BLaER1 treated with 17β-estradiol and CSF1 and Interleukin-3, amounts not matched to agents 10 nM and 100 nM (cell line): ENCODE measurements at regions not wholly inside any gene's neighbourhood (a gene's known extent, or its start where the extent isn't known, plus 50 kb on each side); places are given as distances from the start of the nearest gene placed in this dataset.

Experiments
- H3K27ac ChIP-seq, 11 experiments: shearing (Covaris generic); formaldehyde crosslinking; 2 replicates each; pipeline ENCODE4 v1.8.1; 2022
- H3K27me3 ChIP-seq, 11 experiments: shearing (Covaris generic); formaldehyde crosslinking; 2 replicates each; pipeline ENCODE4 v1.8.1; 2022
- H3K36me3 ChIP-seq, 11 experiments: shearing (Covaris generic); formaldehyde crosslinking; 2 replicates each; pipeline ENCODE4 v1.8.1; 2022
- H3K4me1 ChIP-seq, 10 experiments: shearing (Covaris generic); formaldehyde crosslinking; 2 replicates each; pipeline ENCODE4 v1.8.1; 2022
- H3K4me2 ChIP-seq, 11 experiments: shearing (Covaris generic); formaldehyde crosslinking; 2 replicates each; pipeline ENCODE4 v1.8.1; 2022
- H3K4me3 ChIP-seq, 10 experiments: shearing (Covaris generic); formaldehyde crosslinking; 2 replicates each; pipeline ENCODE4 v1.8.1; 2022
- H3K9ac ChIP-seq, 11 experiments: shearing (Covaris generic); formaldehyde crosslinking; 2 replicates each; pipeline ENCODE4 v1.8.1; 2022
- H3K9me3 ChIP-seq, 11 experiments: shearing (Covaris generic); formaldehyde crosslinking; replicated peaks in 1 of 11; 2 replicates each; pipeline ENCODE4 v1.8.1; 2022
- H4K20me1 ChIP-seq, 11 experiments: shearing (Covaris generic); formaldehyde crosslinking; 2 replicates each; pipeline ENCODE4 v1.8.1; 2022
- Cebpa-rat ChIP-seq, 11 experiments: shearing (Covaris generic); IDR thresholded peaks; 2 replicates each; pipeline ENCODE4 v1.8.1; 2022

GRCh38 chr6:14366872-14367271 lies 249.3 kb downstream of the CD83 start:
- H4K20me1 ChIP-seq, result no peaks in the 10 kb centered on the region
- H3K27me3 ChIP-seq, result no peaks in the 10 kb centered on the region
- H3K4me3 ChIP-seq, result no peak overlapping the region
- no peak overlapping the region for H3K9ac ChIP-seq
- no peak for TF ChIP-seq Cebpa-rat (IDR thresholded peaks at IDR 0.05)
- no peaks in the 10 kb centered on the region for H3K9me3 ChIP-seq
- no peaks in the 10 kb centered on the region for H3K36me3 ChIP-seq
- H3K27ac ChIP-seq, result no peak overlapping the region
- peaks cover 0 to 12% (median 7%) of the 10 kb centered on the region in 10 experiments; a peak in 13 of 20 replicates for H3K4me1 ChIP-seq
- no peak overlapping the region for H3K4me2 ChIP-seq

GRCh38 chr6:14367296-14367695 lies 249.7 kb downstream of the CD83 start:
- H3K9me3 ChIP-seq, result no peaks in the 10 kb centered on the region
- no peak overlapping the region for H3K4me3 ChIP-seq
- no peaks in the 10 kb centered on the region for H3K36me3 ChIP-seq
- H3K4me1 ChIP-seq, result peaks cover 0 to 12% (median 9%) of the 10 kb centered on the region in 10 experiments; a peak in 13 of 20 replicates
- no peaks in the 10 kb centered on the region for H3K27me3 ChIP-seq
- H3K4me2 ChIP-seq, result no peak overlapping the region
- no peaks in the 10 kb centered on the region for H4K20me1 ChIP-seq
- H3K27ac ChIP-seq, result no peak overlapping the region
- TF ChIP-seq Cebpa-rat (IDR thresholded peaks at IDR 0.05), result no peak
- H3K9ac ChIP-seq, result no peak overlapping the region

- Histone ChIP-seq H3K9ac (no peak overlapping the region), H3K36me3 (no peaks in the 10 kb centered on the region), H3K27ac (no peak overlapping the region), H3K9me3 (0 out of 22 replicates have a peak, but pooled peaks cover 0 to 4% (median 0%) of the 10 kb centered on the region in 11 experiments), H3K4me3 (no peak overlapping the region), H4K20me1 (no peaks in the 10 kb centered on the region), H3K4me1 (peaks cover 0 to 13% (median 9%) of the 10 kb centered on the region in 10 experiments; a peak in 13 of 20 replicates), H3K4me2 (no peak overlapping the region), H3K27me3 (no peaks in the 10 kb centered on the region)
- no peak for TF ChIP-seq Cebpa-rat (IDR thresholded peaks at IDR 0.05)
Measured at GRCh38 chr6:14369717-14370116, 252.1 kb downstream of the CD83 start.

- peaks cover 0 to 21% (median 10%) of the 10 kb centered on the region in 10 experiments; a peak in 14 of 20 replicates for H3K4me1 ChIP-seq
- no peaks in the 10 kb centered on the region for H4K20me1 ChIP-seq
- no peaks in the 10 kb centered on the region for H3K27me3 ChIP-seq
- H3K4me2 ChIP-seq, result peak overlapping the region in 6 of 11 experiments; percentile 3 to 65 (median 25); a peak in 5 of 22 replicates
- H3K36me3 ChIP-seq, result no peaks in the 10 kb centered on the region
- 0 out of 22 replicates have a peak, but pooled peaks cover 0 to 4% (median 0%) of the 10 kb centered on the region in 11 experiments for H3K9me3 ChIP-seq
- no peak for TF ChIP-seq Cebpa-rat (IDR thresholded peaks at IDR 0.05)
- H3K27ac ChIP-seq, result no peak overlapping the region
- no peak overlapping the region for H3K9ac ChIP-seq
- no peak overlapping the region for H3K4me3 ChIP-seq
Measured at GRCh38 chr6:14371530-14371929, 254.0 kb downstream of the CD83 start.

GRCh38 chr6:14372734-14373489 lies 255.3 kb downstream of the CD83 start:
- Histone ChIP-seq H3K9ac (no peak overlapping the region), H4K20me1 (no peaks in the 10 kb centered on the region), H3K4me2 (no peak overlapping the region), H3K36me3 (no peaks in the 10 kb centered on the region), H3K27ac (no peak overlapping the region), H3K27me3 (no peaks in the 10 kb centered on the region), H3K4me3 (no peak overlapping the region), H3K4me1 (peaks cover 0 to 21% (median 10%) of the 10 kb centered on the region in 10 experiments; a peak in 14 of 20 replicates), H3K9me3 (0 out of 22 replicates have a peak, but pooled peaks cover 0 to 4% (median 0%) of the 10 kb centered on the region in 11 experiments)
- no peak for TF ChIP-seq Cebpa-rat (IDR thresholded peaks at IDR 0.05)

- peaks cover 0 to 21% (median 10%) of the 10 kb centered on the region in 10 experiments; a peak in 14 of 20 replicates for H3K4me1 ChIP-seq
- 0 out of 22 replicates have a peak, but pooled peaks cover 0 to 4% (median 0%) of the 10 kb centered on the region in 11 experiments for H3K9me3 ChIP-seq
- H3K36me3 ChIP-seq, result no peaks in the 10 kb centered on the region
- no peak for TF ChIP-seq Cebpa-rat (IDR thresholded peaks at IDR 0.05)
- no peak overlapping the region for H3K4me2 ChIP-seq
- no peaks in the 10 kb centered on the region for H3K27me3 ChIP-seq
- no peaks in the 10 kb centered on the region for H4K20me1 ChIP-seq
- no peak overlapping the region for H3K27ac ChIP-seq
- no peak overlapping the region for H3K4me3 ChIP-seq
- H3K9ac ChIP-seq, result no peak overlapping the region
Measured at GRCh38 chr6:14373648-14374437, 256.3 kb downstream of the CD83 start.

GRCh38 chr6:14375930-14376329 lies 258.4 kb downstream of the CD83 start:
- H4K20me1 ChIP-seq, result no peaks in the 10 kb centered on the region

GRCh38 chr6:14379568-14379967 lies 262.0 kb downstream of the CD83 start:
- Histone ChIP-seq H3K4me3 (no peak overlapping the region), H3K9me3 (peaks cover 0 to 17% (median 0%) of the 10 kb centered on the region in 11 experiments; a peak in 2 of 22 replicates), H3K27me3 (no peaks in the 10 kb centered on the region), H3K27ac (no peak overlapping the region), H3K9ac (no peak overlapping the region), H4K20me1 (no peaks in the 10 kb centered on the region), H3K4me1 (peaks cover 5 to 23% (median 18%) of the 10 kb centered on the region in 10 experiments; a peak in 16 of 20 replicates), H3K36me3 (no peaks in the 10 kb centered on the region), H3K4me2 (no peak overlapping the region)
- TF ChIP-seq Cebpa-rat (IDR thresholded peaks at IDR 0.05), result no peak

More at GRCh38 chr6:14375930-14376329, 258.4 kb downstream of the CD83 start:
- Histone ChIP-seq H3K9me3 (peaks cover 0 to 12% (median 0%) of the 10 kb centered on the region in 11 experiments; a peak in 1 of 22 replicates), H3K27me3 (no peaks in the 10 kb centered on the region), H3K4me1 (peaks cover 0 to 21% (median 10%) of the 10 kb centered on the region in 10 experiments; a peak in 14 of 20 replicates), H3K4me3 (no peak overlapping the region), H3K27ac (no peak overlapping the region), H3K9ac (no peak overlapping the region), H3K36me3 (no peaks in the 10 kb centered on the region), H3K4me2 (peak overlapping the region in 1 of 11 experiments; percentile 29; a peak in 3 of 22 replicates)
- TF ChIP-seq Cebpa-rat (IDR thresholded peaks at IDR 0.05), result no peak
